ENCODE measurements at regions not wholly inside any gene's neighbourhood (a gene's known extent, or its start where the extent isn't known, plus 50 kb on each side); places are given as distances from the start of the nearest gene placed in this dataset.

GRCh38 chr13:37457612-37458011, 141.0 kb downstream of the POSTN start:
- H3K27ac Mint-ChIP-seq (ENCODE audit: unreplicated experiment): no peak overlapping the region
- TF ChIP-seq CTCF (IDR thresholded peaks at IDR 0.05; ENCODE audit: partially characterized antibody, unreplicated experiment): no peak
- peaks cover 4% of the 10 kb centered on the region for H3K27me3 Mint-ChIP-seq (ENCODE audit: unreplicated experiment)
- no peak overlapping the region for H3K4me3 Mint-ChIP-seq (ENCODE audit: unreplicated experiment)
- no peak for DNase-seq
- H3K9me3 Mint-ChIP-seq (ENCODE audit: unreplicated experiment): no peaks in the 10 kb centered on the region
- peaks cover 4% of the 10 kb centered on the region for H3K36me3 Mint-ChIP-seq (ENCODE audit: unreplicated experiment)
- no peaks in the 10 kb centered on the region for H3K4me1 Mint-ChIP-seq (ENCODE audit: low read depth, unreplicated experiment)

GRCh38 chr13:37456506-37456905, 142.1 kb downstream of the POSTN start:
- Mint-ChIP-seq H3K27me3 (ENCODE audit: unreplicated experiment) (peaks cover 4% of the 10 kb centered on the region), H3K4me1 (ENCODE audit: low read depth, unreplicated experiment) (no peaks in the 10 kb centered on the region), H3K27ac (ENCODE audit: unreplicated experiment) (no peak overlapping the region), H3K9me3 (ENCODE audit: unreplicated experiment) (no peaks in the 10 kb centered on the region), H3K4me3 (ENCODE audit: unreplicated experiment) (no peak overlapping the region), H3K36me3 (ENCODE audit: unreplicated experiment) (peaks cover 4% of the 10 kb centered on the region)
- DNase-seq: no peak
- TF ChIP-seq CTCF (IDR thresholded peaks at IDR 0.05; ENCODE audit: partially characterized antibody, unreplicated experiment): no peak

- H3K4me3 Mint-ChIP-seq (ENCODE audit: unreplicated experiment): no peak overlapping the region
- H3K36me3 Mint-ChIP-seq (ENCODE audit: unreplicated experiment): peaks cover 4% of the 10 kb centered on the region
- no peaks in the 10 kb centered on the region for H3K9me3 Mint-ChIP-seq (ENCODE audit: unreplicated experiment)
- H3K4me1 Mint-ChIP-seq (ENCODE audit: low read depth, unreplicated experiment): no peaks in the 10 kb centered on the region
- H3K27me3 Mint-ChIP-seq (ENCODE audit: unreplicated experiment): peaks cover 4% of the 10 kb centered on the region
- no peak overlapping the region for H3K27ac Mint-ChIP-seq (ENCODE audit: unreplicated experiment)
- DNase-seq: no peak
- no peak for TF ChIP-seq CTCF (IDR thresholded peaks at IDR 0.05; ENCODE audit: partially characterized antibody, unreplicated experiment)
These were observed 142.5 kb downstream of the POSTN start for GRCh38 chr13:37456041-37456440.

- Mint-ChIP-seq H3K27ac (ENCODE audit: unreplicated experiment) (no peak overlapping the region), H3K27me3 (ENCODE audit: unreplicated experiment) (peaks cover 4% of the 10 kb centered on the region), H3K36me3 (ENCODE audit: unreplicated experiment) (peaks cover 4% of the 10 kb centered on the region), H3K9me3 (ENCODE audit: unreplicated experiment) (no peaks in the 10 kb centered on the region), H3K4me3 (ENCODE audit: unreplicated experiment) (no peak overlapping the region), H3K4me1 (ENCODE audit: low read depth, unreplicated experiment) (no peaks in the 10 kb centered on the region)
- TF ChIP-seq CTCF (IDR thresholded peaks at IDR 0.05; ENCODE audit: partially characterized antibody, unreplicated experiment): no peak
- DNase-seq: no peak
These were observed 145.3 kb downstream of the POSTN start for GRCh38 chr13:37453246-37453645.

- Mint-ChIP-seq H3K27me3 (ENCODE audit: unreplicated experiment) (peaks cover 3% of the 10 kb centered on the region), H3K36me3 (ENCODE audit: unreplicated experiment) (peaks cover 4% of the 10 kb centered on the region), H3K4me1 (ENCODE audit: low read depth, unreplicated experiment) (no peaks in the 10 kb centered on the region), H3K4me3 (ENCODE audit: unreplicated experiment) (no peak overlapping the region), H3K9me3 (ENCODE audit: unreplicated experiment) (no peaks in the 10 kb centered on the region), H3K27ac (ENCODE audit: unreplicated experiment) (no peak overlapping the region)
- TF ChIP-seq CTCF (IDR thresholded peaks at IDR 0.05; ENCODE audit: partially characterized antibody, unreplicated experiment): no peak
- DNase-seq: no peak
These were observed 148.3 kb downstream of the POSTN start for GRCh38 chr13:37450276-37450675.

All from glutamatergic neuron (in vitro differentiated cells).